ENCODE measurements at regions not wholly inside any gene's neighbourhood (a gene's known extent, or its start where the extent isn't known, plus 50 kb on each side); places are given as distances from the start of the nearest gene placed in this dataset.
"Not testable (repeated sequence)": the region's sequence is repeated elsewhere in the genome, so short reads cannot be mapped to it uniquely, and the experiment has no call there.

GRCh38 chr15:87752250-87752951 is 504.1 kb downstream of the NTRK3 start:
- DNase-seq (ENCODE audit: low spot score), result peak; percentile 89

GRCh38 chr15:87748483-87748882 is 508.1 kb downstream of the NTRK3 start:
- no peak for DNase-seq (ENCODE audit: low spot score)

- no peak for DNase-seq (ENCODE audit: low spot score)
Measured at GRCh38 chr15:87747087-87747486, 509.5 kb downstream of the NTRK3 start.

GRCh38 chr15:87746333-87746732 is 510.2 kb downstream of the NTRK3 start:
- no peak for DNase-seq (ENCODE audit: low spot score)

- DNase-seq (ENCODE audit: low spot score), result no peak
Measured at GRCh38 chr15:87744815-87745214, 511.7 kb downstream of the NTRK3 start.

- no peak for DNase-seq (ENCODE audit: low spot score)
Measured at GRCh38 chr15:87743562-87743961, 513.0 kb downstream of the NTRK3 start.

- no peak for DNase-seq (ENCODE audit: low spot score)
Measured at GRCh38 chr15:87741350-87741749, 515.2 kb downstream of the NTRK3 start.

GRCh38 chr15:87740655-87741344 is 515.7 kb downstream of the NTRK3 start:
- DNase-seq (ENCODE audit: low spot score), result no peak

- no peak for DNase-seq (ENCODE audit: low spot score)
Measured at GRCh38 chr15:87739866-87740265, 516.7 kb downstream of the NTRK3 start.

GRCh38 chr15:87739081-87739480 is 517.5 kb downstream of the NTRK3 start:
- no peak for DNase-seq (ENCODE audit: low spot score)

- DNase-seq (ENCODE audit: low spot score), result not testable (repeated sequence)
Measured at GRCh38 chr15:87737460-87737859, 519.1 kb downstream of the NTRK3 start.

GRCh38 chr15:87736891-87737389 is 519.6 kb downstream of the NTRK3 start:
- DNase-seq (ENCODE audit: low spot score), result no peak

GRCh38 chr15:87736401-87736800 is 520.1 kb downstream of the NTRK3 start:
- DNase-seq (ENCODE audit: low spot score), result no peak

- no peak for DNase-seq (ENCODE audit: low spot score)
Measured at GRCh38 chr15:87735522-87735921, 521.0 kb downstream of the NTRK3 start.

- DNase-seq (ENCODE audit: low spot score), result no peak
Measured at GRCh38 chr15:87734571-87735373, 521.8 kb downstream of the NTRK3 start.

- no peak for DNase-seq (ENCODE audit: low spot score)
Measured at GRCh38 chr15:87733977-87734376, 522.6 kb downstream of the NTRK3 start.

GRCh38 chr15:87733541-87733941 is 523.0 kb downstream of the NTRK3 start:
- DNase-seq (ENCODE audit: low spot score), result no peak

GRCh38 chr15:87732976-87733375 is 523.6 kb downstream of the NTRK3 start:
- DNase-seq (ENCODE audit: low spot score), result no peak

- no peak for DNase-seq (ENCODE audit: low spot score)
Measured at GRCh38 chr15:87731630-87732029, 524.9 kb downstream of the NTRK3 start.

GRCh38 chr15:87730706-87731105 is 525.8 kb downstream of the NTRK3 start:
- no peak for DNase-seq (ENCODE audit: low spot score)

GRCh38 chr15:87728998-87729397 is 527.5 kb downstream of the NTRK3 start:
- no peak for DNase-seq (ENCODE audit: low spot score)

- DNase-seq (ENCODE audit: low spot score), result no peak
Measured at GRCh38 chr15:87727073-87727472, 529.5 kb downstream of the NTRK3 start.

- no peak for DNase-seq (ENCODE audit: low spot score)
Measured at GRCh38 chr15:87724330-87724729, 532.2 kb downstream of the NTRK3 start.
